ENCODE measurements at regions not wholly inside any gene's neighbourhood (a gene's known extent, or its start where the extent isn't known, plus 50 kb on each side); places are given as distances from the start of the nearest gene placed in this dataset.

DNA sequence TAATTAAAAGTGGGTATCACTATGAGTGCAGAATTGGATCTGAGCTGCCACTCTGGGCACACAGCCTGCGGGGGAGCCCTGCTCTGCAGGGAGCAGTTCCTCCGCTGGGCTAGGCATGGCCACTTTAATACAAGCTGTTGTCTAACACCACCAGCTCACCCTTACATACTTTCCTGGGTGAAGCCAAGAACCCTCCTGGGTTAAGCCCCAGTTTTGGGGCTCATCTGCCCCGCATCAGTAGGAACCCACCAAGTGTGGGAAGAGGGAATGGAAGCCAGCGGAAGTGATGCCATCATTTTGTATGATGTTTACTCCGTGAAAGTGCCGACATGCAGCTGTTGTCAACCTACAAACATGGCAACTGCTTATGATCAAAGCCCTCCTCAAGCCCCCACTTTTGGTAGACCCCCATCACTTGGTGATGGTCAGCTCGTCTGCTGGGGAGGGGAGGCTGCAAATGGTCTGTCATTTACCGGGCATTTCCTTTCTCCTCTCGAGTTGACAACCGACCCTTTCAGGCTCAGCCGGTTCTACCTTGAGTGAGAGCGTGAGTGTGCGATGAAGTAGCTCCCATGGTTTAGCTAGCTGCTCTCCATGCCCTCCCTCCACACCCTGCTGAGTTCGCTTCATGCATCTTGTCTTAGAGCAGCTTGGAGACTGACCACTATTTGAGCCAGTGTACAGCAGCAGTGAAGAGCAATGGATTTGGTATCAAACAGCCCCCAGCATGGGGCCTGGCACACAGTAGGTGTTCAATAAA is 95.3 kb upstream of the IER5L start:
- no peak for DNase-seq (ENCODE audit: low read depth)

- no peak for DNase-seq (ENCODE audit: low read depth)
These were observed 94.4 kb upstream of the IER5L start for GRCh38 chr9:129272348-129273025.

DNA sequence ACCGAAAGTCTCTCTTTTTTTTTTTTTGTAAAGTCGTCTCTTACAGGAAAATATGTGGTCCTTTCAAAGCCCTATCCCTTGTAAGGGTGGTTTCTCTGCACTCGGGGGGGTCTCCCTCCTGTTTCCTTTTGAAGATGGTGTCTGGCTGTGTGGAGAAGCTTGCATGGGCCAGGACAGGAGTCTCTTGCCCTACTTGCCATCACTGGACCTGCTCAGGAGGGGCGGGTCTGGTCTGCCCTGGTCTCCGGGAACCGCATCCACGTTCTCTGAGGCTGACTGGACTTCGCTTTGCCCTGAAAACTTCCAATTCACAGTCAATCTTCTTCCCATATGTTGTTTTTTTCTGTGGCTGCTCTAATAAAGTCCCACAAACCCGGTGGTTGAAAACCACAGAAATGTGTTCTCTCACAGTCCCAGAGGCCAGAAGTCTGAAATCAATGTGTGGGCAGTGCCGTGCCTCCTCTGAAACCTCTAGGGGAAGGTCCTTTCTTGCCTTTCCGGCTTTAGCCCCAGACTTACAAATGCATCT is 92.9 kb upstream of the IER5L start:
- DNase-seq (ENCODE audit: low read depth): peak; percentile 86

- no peak for DNase-seq (ENCODE audit: low read depth)
These were observed 92.1 kb upstream of the IER5L start for GRCh38 chr9:129270205-129270604.

DNA sequence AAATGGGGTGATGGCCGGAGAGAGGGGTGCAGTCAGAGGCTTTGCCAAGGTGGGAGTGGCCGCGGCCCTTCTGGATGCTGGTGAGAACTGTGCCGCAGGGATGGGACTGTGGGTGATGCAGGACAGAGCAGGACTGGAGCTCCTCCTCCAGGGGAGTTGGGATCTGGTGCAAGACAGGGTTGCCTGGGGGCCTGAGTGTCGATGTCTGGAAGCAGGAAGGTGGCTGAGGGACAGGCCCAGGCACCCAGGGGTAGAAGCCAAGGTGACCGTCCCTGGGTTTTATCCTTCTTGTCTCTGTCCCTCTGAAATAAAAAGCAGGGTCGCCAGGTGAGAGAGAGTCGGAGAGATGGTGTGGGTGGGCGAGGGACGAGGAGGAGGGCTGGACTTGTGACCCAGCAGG is 89.1 kb upstream of the IER5L start:
- DNase-seq (ENCODE audit: low read depth): no peak

DNA sequence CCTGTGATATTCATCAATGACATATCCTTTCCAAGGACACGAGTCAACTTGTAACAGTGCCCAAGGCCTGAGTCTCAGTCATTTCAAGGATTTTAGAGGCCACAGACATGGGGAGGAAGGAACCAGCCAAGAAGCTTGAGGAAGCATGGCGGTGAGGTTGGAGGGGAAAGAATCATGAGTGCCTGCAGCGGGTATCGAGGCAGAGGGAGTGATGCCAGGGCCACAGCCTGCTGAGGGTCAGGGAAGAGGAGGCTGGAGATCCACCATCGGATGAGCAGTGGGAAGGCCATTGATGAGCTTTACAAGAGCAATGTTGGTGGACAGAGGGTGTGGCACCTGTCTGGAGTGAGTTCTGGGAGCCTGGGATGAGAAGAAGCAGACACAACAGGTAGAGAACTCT is 88.5 kb upstream of the IER5L start:
- DNase-seq (ENCODE audit: low read depth): no peak

DNA sequence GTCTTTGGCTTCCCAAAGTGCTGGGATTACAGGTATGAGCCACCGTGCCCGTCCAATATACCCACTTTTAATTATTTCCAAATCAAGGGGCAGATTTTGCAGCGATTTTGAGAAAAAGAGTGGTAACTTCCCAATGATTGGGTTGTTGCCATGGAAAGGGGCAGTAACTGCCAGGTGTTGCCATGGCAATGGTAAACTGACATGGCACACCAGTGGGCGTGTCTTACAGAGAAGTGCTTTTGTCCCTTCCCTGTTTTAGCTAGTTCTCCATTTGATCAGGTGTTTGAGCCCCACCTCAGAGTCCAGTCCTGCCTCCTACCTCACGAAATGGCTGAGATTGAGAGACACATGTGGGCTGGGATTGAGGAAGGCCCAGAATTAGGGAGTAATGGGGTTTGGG is 86.3 kb upstream of the IER5L start:
- DNase-seq (ENCODE audit: low read depth): no peak

GRCh38 chr9:129263836-129264235 is 85.8 kb upstream of the IER5L start:
- DNase-seq (ENCODE audit: low read depth): no peak

DNA sequence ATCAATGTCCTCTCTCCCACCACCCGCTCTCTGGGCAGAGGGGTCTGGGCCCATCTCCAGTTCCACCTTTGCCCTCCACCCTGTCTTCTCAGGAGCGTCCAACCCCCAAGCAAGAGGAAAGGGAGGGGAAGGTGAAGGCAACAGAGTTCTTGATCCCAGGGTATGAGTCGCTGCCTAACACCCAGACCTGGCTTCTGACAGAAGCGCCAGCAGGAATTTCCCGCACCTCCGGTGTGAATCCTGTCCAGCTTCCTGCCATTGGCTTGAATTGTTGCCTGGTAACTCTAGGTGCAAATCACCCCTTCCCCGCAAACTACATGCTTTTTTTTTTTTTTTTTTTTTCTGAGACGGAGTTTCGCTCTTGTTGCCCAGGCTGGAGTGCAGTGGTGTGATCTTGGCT is 84.2 kb upstream of the IER5L start:
- no peak for DNase-seq (ENCODE audit: low read depth)

GRCh38 chr9:129259375-129259774 is 81.3 kb upstream of the IER5L start:
- DNase-seq (ENCODE audit: low read depth): no peak

- DNase-seq (ENCODE audit: low read depth): no peak
These were observed 80.8 kb upstream of the IER5L start for GRCh38 chr9:129258823-129259301.

DNA sequence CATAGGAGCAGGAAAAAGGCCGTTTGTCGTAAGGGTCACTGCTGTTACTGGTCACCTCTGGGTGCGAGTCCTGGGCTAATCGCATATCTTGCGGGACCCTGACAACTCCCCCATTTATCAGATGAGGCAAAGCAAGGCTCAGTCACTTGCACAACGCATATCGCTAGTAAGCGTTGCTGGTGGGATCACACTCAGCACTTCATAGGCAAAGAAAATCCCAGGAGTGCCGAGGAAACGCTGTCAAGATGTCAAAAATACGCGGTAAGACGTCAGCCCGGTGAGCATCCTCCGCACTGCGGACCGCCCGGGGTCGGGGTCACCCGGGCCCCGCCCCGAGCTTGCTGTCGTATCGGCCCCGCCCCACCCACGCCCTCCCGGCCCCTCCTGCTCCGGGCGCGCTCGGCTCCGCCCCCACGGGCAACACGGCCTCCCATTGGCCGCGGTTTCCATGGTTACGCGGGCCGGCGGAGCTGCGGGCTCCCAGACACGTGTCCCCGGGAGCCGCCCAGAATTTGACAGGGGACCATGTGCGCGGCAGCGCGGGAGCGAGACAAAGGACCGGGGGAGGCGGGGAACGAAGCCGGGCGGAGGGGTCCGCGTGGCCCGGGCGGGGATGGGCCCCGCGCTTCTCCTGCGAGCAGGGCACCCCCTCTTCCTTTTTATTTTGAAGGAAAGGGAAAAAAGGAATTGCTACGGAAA is 80.2 kb upstream of the IER5L start:
- peak; percentile 82 for DNase-seq (ENCODE audit: low read depth)

- no peak for DNase-seq (ENCODE audit: low read depth)
These were observed 79.1 kb upstream of the IER5L start for GRCh38 chr9:129256959-129257713.

DNA sequence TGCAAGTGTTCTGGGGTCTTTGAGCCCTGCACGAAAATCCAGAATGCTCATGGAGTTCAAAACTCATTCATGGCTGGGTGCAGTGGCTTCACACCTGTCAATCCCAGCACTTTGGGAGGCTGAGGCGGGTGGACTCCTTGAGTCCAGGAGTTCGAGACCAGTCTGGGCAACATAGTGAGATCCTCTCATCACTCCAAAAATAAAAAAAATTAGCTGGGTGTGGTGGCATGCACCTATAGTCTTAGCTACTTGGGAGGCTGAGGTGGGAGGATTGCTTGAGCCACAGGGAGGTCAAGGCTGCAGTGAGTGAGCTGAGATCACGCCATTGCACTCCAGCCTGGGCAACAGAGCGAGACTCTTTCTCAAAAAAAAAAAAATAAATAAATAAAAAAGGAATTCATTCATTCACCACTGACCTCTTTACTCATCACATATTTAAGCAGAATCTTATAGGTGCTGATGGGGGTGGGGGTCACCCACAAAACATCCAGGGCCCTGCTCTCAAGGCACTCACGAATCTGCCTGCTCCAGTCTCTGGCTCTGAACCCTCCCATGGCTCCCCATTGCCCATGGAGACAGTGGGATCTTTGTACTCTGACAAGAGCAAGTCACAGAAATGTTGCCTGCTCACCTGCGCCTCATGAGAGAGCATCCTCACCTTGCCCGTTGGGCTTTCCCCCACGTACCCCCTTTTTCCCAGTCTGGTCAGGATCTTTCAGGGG is 76.7 kb upstream of the IER5L start:
- DNase-seq (ENCODE audit: low read depth): no peak

- DNase-seq (ENCODE audit: low read depth): peak; percentile 75
These were observed 75.8 kb upstream of the IER5L start for GRCh38 chr9:129253803-129254381.

DNA sequence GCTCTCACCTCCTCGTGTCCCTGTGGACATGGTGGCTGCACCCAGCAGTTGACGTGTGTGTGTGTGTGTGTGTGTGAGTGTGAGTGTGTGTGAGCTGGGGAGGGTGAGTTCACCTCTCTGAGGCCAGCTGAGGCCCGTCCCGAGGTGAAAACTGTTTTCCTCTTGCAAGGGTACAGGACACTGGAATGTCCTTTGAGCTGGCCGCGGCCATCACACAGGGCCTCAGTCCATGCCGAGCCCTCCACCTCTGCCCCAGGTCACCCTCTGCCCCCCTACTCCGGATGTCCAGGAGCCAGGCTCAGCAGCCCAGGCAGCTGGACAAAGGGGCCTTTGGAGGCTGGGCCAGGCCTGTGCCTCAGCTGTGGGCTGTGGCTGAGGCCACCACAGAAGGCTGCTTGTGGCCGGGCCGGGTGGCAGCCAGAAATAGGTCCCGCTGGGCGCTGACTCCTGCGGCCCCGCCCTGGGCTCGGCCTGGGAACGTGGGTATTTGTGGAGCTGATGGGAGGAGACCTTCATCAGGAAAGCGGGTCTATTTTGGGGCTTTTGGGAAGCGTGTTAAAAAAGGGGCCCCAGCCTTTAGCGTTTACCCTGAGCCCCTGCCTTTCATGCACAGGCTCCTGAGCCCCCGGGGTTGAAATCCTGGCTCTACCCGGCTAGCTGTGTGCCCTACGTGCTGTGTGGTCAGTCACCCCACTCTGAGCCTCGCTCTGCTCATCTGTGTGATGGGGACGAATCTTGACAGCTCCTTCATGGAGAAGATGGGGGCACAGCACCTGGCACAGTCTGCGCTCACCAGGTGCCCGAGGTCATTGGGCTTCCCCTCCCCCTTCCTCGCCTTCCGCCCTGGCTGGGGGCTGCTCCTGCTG is 75.1 kb upstream of the IER5L start:
- DNase-seq (ENCODE audit: low read depth): peak; percentile 93

- peak; percentile 59 for DNase-seq (ENCODE audit: low read depth)
These were observed 72.7 kb upstream of the IER5L start for GRCh38 chr9:129250786-129251185.

DNA sequence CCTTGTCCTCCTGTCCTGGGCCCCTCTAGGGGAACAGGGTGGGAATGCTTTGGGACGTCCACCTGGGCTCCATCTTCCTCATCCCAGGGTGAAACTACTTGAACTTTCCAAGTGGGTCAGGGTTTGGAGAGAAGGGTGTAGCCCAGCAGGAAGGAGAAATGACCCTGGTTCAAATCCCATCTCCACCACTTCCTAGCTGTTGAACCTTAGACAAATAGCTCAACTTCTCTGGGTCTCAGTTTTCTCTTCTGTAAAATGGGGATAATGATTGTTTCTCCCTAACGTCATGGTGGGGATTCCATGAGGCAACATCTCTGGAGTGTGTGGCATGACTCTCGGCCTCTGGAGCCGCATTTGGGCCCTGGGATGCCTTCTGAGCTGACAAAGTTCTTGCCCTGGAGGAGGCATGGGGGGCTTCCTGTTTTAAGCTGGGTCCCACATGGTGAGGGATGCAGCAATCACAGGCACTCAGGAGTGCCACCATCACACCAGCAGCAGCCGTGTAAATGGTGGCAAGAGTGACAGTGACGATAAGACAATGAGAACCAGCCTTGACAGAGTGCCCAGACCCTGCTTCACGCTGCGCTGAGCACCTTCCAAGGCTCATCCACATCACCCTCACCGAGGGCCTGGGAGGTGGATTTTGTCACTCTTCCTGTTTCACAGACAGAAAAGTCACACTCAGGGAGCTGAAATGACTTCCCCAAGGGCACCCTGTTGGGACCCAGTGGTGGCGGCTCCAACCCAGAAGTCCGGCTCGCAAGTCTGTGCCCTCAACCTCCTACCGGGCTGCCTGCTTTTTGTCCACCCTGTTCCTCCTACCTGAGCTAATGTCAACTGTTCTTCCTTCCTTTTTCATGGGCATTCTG is 69.5 kb upstream of the IER5L start:
- no peak for DNase-seq (ENCODE audit: low read depth)

Data from myocyte (in vitro differentiated cells).